ENCODE measurements at regions not wholly inside any gene's neighbourhood (a gene's known extent, or its start where the extent isn't known, plus 50 kb on each side); places are given as distances from the start of the nearest gene placed in this dataset.

GRCh38 chr1:219527994-219528393, 84.9 kb downstream of the ZC3H11B start (continued):
- TF ChIP-seq ZNF281 (CRISPR knock-in tag; IDR thresholded peaks at IDR 0.05) (no peak), ETV6 (CRISPR knock-in tag; IDR thresholded peaks at IDR 0.05) (no peak), ZBTB43 (CRISPR knock-in tag; IDR thresholded peaks at IDR 0.05) (no peak), MYBL2 (CRISPR knock-in tag; IDR thresholded peaks at IDR 0.05) (no peak), ZNF138 (CRISPR knock-in tag; conservative IDR thresholded peaks at IDR 0.05) (no peak), NR2C2 (CRISPR knock-in tag; IDR thresholded peaks at IDR 0.05) (no peak), TCF7 (CRISPR knock-in tag; IDR thresholded peaks at IDR 0.05; ENCODE audit: low read depth) (no peak), ZBTB21 (CRISPR knock-in tag; IDR thresholded peaks at IDR 0.05; ENCODE audit: borderline replicate concordance) (no peak)
- TF ChIP-seq, protein P1, sequence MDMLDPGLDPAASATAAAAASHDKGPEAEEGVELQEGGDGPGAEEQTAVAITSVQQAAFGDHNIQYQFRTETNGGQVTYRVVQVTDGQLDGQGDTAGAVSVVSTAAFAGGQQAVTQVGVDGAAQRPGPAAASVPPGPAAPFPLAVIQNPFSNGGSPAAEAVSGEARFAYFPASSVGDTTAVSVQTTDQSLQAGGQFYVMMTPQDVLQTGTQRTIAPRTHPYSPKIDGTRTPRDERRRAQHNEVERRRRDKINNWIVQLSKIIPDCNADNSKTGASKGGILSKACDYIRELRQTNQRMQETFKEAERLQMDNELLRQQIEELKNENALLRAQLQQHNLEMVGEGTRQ (CRISPR knock-in tag; IDR thresholded peaks at IDR 0.05), result no peak
- TF ChIP-seq, protein P2, sequence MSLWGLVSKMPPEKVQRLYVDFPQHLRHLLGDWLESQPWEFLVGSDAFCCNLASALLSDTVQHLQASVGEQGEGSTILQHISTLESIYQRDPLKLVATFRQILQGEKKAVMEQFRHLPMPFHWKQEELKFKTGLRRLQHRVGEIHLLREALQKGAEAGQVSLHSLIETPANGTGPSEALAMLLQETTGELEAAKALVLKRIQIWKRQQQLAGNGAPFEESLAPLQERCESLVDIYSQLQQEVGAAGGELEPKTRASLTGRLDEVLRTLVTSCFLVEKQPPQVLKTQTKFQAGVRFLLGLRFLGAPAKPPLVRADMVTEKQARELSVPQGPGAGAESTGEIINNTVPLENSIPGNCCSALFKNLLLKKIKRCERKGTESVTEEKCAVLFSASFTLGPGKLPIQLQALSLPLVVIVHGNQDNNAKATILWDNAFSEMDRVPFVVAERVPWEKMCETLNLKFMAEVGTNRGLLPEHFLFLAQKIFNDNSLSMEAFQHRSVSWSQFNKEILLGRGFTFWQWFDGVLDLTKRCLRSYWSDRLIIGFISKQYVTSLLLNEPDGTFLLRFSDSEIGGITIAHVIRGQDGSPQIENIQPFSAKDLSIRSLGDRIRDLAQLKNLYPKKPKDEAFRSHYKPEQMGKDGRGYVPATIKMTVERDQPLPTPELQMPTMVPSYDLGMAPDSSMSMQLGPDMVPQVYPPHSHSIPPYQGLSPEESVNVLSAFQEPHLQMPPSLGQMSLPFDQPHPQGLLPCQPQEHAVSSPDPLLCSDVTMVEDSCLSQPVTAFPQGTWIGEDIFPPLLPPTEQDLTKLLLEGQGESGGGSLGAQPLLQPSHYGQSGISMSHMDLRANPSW (CRISPR knock-in tag; conservative IDR thresholded peaks at IDR 0.05; ENCODE audit: low read depth), result no peak

- Mint-ChIP-seq H3K9me3 (peaks cover 7% of the 10 kb centered on the region), H3K4me1 (peaks cover 17% of the 10 kb centered on the region), H3K27me3 (ENCODE audit: low read depth) (no peaks in the 10 kb centered on the region), H3K27ac (no peak overlapping the region), H3K4me3 (no peak overlapping the region), H3K36me3 (peaks cover 3% of the 10 kb centered on the region; the same call in 1 of the 2 replicates)
- POLR2A ChIA-PET, result no interaction called here
- no peak for ATAC-seq
- CTCF ChIA-PET, result no interaction called here
- DNase-seq (ENCODE audit: low spot score), result no peak
- no peak for TF ChIP-seq ELF4 (CRISPR knock-in tag; IDR thresholded peaks at IDR 0.05; ENCODE audit: low read depth)
- TF ChIP-seq, protein P3, sequence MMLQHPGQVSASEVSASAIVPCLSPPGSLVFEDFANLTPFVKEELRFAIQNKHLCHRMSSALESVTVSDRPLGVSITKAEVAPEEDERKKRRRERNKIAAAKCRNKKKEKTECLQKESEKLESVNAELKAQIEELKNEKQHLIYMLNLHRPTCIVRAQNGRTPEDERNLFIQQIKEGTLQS (CRISPR knock-in tag; conservative IDR thresholded peaks at IDR 0.05), result no peak
- no peak for TF ChIP-seq ZNF512 (CRISPR knock-in tag; IDR thresholded peaks at IDR 0.05; ENCODE audit: borderline replicate concordance)
- TF ChIP-seq ZNF423 (CRISPR knock-in tag; IDR thresholded peaks at IDR 0.05), result no peak
- no peak for TF ChIP-seq IRF2 (CRISPR knock-in tag; IDR thresholded peaks at IDR 0.05; ENCODE audit: borderline replicate concordance, low read depth)
- no peak for TF ChIP-seq ZNF219 (CRISPR knock-in tag; IDR thresholded peaks at IDR 0.05; ENCODE audit: borderline replicate concordance)
- TF ChIP-seq PRDM15 (CRISPR knock-in tag; IDR thresholded peaks at IDR 0.05), result no peak
- TF ChIP-seq, protein P4, sequence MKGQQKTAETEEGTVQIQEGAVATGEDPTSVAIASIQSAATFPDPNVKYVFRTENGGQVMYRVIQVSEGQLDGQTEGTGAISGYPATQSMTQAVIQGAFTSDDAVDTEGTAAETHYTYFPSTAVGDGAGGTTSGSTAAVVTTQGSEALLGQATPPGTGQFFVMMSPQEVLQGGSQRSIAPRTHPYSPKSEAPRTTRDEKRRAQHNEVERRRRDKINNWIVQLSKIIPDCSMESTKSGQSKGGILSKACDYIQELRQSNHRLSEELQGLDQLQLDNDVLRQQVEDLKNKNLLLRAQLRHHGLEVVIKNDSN (CRISPR knock-in tag; IDR thresholded peaks at IDR 0.05), result no peak
- TF ChIP-seq ZNF121 (CRISPR knock-in tag; IDR thresholded peaks at IDR 0.05), result no peak
- TF ChIP-seq ZNF281 (CRISPR knock-in tag; IDR thresholded peaks at IDR 0.05), result no peak
Observed at GRCh38 chr1:219526074-219526473, 86.8 kb downstream of the ZC3H11B start.
